GM12864 (cell line): ENCODE measurements at regions not wholly inside any gene's neighbourhood (a gene's known extent, or its start where the extent isn't known, plus 50 kb on each side); places are given as distances from the start of the nearest gene placed in this dataset.

Source experiments
- DNase-seq: peaks from one replicate; pipeline ENCODE4 v3.0.0-alpha.2; 2011; ENCODE audit warnings: low read depth
- H3K4me3 ChIP-seq: 2 replicates; pipeline ENCODE4 v1.5.1; 2011; ENCODE audit warnings: mild to moderate bottlenecking, low read depth, low read length, control low read depth
- TF ChIP-seq, protein P1 (sequence below): IDR thresholded peaks from 2 replicates; pipeline ENCODE4 v1.5.1; 2011; ENCODE audit warnings: low read depth, mild to moderate bottlenecking, moderate library complexity, low read length, control low read depth, inconsistent platforms; ENCODE audit errors: missing control alignments

GRCh38 chr2:19560785-19561184, 202.4 kb upstream of the OSR1 start:
- TF ChIP-seq, protein P1, sequence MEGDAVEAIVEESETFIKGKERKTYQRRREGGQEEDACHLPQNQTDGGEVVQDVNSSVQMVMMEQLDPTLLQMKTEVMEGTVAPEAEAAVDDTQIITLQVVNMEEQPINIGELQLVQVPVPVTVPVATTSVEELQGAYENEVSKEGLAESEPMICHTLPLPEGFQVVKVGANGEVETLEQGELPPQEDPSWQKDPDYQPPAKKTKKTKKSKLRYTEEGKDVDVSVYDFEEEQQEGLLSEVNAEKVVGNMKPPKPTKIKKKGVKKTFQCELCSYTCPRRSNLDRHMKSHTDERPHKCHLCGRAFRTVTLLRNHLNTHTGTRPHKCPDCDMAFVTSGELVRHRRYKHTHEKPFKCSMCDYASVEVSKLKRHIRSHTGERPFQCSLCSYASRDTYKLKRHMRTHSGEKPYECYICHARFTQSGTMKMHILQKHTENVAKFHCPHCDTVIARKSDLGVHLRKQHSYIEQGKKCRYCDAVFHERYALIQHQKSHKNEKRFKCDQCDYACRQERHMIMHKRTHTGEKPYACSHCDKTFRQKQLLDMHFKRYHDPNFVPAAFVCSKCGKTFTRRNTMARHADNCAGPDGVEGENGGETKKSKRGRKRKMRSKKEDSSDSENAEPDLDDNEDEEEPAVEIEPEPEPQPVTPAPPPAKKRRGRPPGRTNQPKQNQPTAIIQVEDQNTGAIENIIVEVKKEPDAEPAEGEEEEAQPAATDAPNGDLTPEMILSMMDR = no peak
- H3K4me3 ChIP-seq = no peak overlapping the region
- no peak for DNase-seq

- no peak for DNase-seq
- no peak overlapping the region for H3K4me3 ChIP-seq
- TF ChIP-seq, protein P1 = no peak
Observed at GRCh38 chr2:19559596-19560240, 201.3 kb upstream of the OSR1 start.

- no peak overlapping the region for H3K4me3 ChIP-seq
- DNase-seq = no peak
- TF ChIP-seq, protein P1 = no peak
Observed at GRCh38 chr2:19556648-19557047, 198.2 kb upstream of the OSR1 start.

DNA sequence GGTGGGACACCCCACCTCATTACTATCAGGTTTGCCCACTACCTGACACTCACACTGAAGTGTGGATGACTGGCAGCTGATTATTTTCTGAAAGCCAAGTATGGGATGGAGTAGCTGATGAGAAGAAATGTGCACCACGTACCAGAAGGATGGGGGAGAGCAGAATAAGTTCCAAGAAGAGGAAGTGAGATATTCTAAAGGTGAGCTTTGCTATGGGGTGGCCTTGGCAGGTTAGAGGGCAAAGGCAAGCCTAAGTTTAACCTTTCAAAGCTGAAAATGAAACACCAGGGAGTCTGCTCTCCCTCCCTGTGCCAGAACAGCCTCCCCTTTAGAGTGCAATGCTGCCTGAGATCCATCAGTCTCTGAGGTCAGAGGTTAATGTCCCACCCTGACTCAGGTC, 196.1 kb upstream of the OSR1 start:
- TF ChIP-seq, protein P1 = no peak
- DNase-seq = no peak

GRCh38 chr2:19552270-19552669, 193.8 kb upstream of the OSR1 start:
- TF ChIP-seq, protein P1 = no peak
- DNase-seq = no peak
- no peak overlapping the region for H3K4me3 ChIP-seq

More for the DNA sequence above, 196.1 kb upstream of the OSR1 start:
- no peak overlapping the region for H3K4me3 ChIP-seq

DNA sequence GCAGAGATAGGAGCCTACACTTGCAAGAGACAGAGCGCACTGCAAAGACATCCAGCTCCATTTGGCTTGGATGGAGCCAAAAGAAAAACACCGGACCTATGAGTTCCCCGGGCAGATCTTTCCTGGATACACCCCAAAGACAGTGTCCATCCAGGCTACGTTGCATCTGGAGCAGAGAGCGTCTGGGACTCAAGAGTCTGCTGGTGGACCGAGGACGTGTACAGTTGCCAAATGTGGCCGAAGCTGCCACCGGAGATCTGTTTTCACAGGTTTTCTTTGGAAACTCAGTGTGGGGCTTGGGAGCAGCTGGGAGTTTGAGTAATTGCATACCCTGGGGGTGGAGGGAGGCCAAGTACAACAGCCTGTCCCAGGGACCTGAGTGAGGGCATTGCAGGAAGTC, 192.3 kb upstream of the OSR1 start:
- H3K4me3 ChIP-seq = no peak overlapping the region
- DNase-seq = no peak
- TF ChIP-seq, protein P1 = no peak

GRCh38 chr2:19549821-19550220, 191.4 kb upstream of the OSR1 start:
- no peak overlapping the region for H3K4me3 ChIP-seq
- no peak for DNase-seq
- TF ChIP-seq, protein P1 = no peak
